ENCODE measurements at regions not wholly inside any gene's neighbourhood (a gene's known extent, or its start where the extent isn't known, plus 50 kb on each side); places are given as distances from the start of the nearest gene placed in this dataset.

DNA sequence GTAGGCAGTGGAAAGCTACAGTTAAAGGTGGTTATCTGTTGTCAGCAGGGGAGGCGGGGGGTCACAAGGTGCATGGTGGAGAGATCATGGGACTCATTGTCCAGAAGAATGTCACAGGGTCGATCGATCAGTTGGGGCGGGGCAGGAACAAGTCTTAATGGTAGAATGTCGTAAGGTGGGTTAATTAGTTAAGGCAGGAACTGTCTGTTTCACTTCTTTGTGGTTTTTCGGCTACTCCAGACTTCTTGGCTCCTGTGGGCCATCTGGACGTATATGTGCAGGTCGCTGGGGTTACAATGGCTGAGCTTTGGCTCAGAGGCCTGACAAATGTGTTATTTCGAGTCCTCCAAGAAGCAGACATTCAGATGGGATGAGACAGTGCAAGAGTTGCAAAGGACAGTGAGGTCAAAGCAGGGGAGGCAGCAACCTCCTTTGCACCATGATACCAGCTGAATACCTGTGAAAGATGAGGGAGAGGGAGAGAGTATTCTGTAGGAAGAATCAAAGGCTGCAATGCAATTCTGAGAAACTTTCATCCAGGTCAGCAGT is 246.9 kb upstream of the TMEM132C start:
- Histone ChIP-seq H3K36me3 (ENCODE audit: control insufficient read depth, insufficient read depth, low read length) (no peaks in the 10 kb centered on the region), H3K4me3 (replicated peaks; ENCODE audit: low read depth, low read length) (no peak overlapping the region)
- no peak for DNase-seq (ENCODE audit: extremely low read depth, insufficient read length)

DNA sequence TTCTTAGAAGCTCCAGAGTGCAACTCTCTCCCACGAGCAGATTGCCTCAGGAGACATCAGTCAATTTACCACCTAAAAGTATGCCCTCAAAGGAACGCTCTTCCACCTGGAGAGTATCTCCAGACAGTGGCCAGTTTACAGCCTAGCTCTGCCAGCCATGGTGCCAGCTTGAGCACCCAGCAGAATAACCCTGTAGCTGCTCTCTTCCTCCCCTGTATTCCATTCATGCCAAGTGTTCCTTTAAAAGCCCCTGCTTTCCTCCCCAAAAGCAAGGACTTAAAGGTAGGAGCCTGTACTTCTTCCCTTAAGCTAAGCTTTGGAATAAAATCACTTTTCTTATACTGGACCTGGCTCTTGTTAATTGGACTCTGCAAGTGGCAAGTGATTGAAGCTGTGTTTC is 245.4 kb upstream of the TMEM132C start:
- H3K36me3 ChIP-seq (ENCODE audit: control insufficient read depth, insufficient read depth, low read length) = no peaks in the 10 kb centered on the region
- TF ChIP-seq, protein P1, sequence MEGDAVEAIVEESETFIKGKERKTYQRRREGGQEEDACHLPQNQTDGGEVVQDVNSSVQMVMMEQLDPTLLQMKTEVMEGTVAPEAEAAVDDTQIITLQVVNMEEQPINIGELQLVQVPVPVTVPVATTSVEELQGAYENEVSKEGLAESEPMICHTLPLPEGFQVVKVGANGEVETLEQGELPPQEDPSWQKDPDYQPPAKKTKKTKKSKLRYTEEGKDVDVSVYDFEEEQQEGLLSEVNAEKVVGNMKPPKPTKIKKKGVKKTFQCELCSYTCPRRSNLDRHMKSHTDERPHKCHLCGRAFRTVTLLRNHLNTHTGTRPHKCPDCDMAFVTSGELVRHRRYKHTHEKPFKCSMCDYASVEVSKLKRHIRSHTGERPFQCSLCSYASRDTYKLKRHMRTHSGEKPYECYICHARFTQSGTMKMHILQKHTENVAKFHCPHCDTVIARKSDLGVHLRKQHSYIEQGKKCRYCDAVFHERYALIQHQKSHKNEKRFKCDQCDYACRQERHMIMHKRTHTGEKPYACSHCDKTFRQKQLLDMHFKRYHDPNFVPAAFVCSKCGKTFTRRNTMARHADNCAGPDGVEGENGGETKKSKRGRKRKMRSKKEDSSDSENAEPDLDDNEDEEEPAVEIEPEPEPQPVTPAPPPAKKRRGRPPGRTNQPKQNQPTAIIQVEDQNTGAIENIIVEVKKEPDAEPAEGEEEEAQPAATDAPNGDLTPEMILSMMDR (IDR thresholded peaks at IDR 0.05; ENCODE audit: insufficient read depth, low read length, poor library complexity, severe bottlenecking) = no peak
- no peaks in the 10 kb centered on the region for H3K27me3 ChIP-seq (replicated peaks; ENCODE audit: control insufficient read depth, insufficient read depth, low read length)
- no peak for DNase-seq (ENCODE audit: extremely low read depth, insufficient read length)
- no peak overlapping the region for H3K4me3 ChIP-seq (replicated peaks; ENCODE audit: low read depth, low read length)

More for the DNA sequence above, 246.9 kb upstream of the TMEM132C start:
- TF ChIP-seq, protein P1 (IDR thresholded peaks at IDR 0.05; ENCODE audit: insufficient read depth, low read length, poor library complexity, severe bottlenecking) = no peak
- no peaks in the 10 kb centered on the region for H3K27me3 ChIP-seq (replicated peaks; ENCODE audit: control insufficient read depth, insufficient read depth, low read length)

DNA sequence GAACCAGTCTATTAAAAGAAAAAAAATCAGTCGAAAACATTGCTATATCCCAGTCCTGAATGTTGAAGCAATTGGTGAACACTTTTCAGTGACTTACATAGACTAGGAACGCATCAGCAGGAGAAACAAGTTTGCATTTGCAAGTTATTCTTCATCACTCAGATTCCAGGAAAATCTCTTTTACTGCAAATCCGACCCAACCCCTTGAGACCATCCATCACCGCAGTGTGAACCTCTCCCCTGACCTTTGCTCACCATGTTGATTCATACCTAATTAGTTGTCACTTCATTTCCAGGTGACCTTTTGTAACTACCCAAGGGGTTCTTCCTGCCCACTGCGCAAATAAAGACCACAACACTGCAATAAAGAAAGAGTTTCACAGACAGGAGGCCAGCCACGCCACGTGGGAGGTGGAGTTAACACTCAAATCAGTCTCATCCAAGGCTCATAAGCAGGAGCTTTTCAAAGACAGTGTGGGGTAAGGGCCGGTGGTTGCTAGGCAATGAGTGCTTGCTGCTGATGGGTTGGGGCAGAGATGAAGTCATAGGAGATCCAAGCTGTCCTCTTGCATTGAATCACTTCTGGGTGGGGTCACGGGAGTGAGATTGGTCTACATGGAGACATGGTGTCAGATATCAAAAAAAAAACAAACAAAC is 241.3 kb upstream of the TMEM132C start:
- no peaks in the 10 kb centered on the region for H3K36me3 ChIP-seq (ENCODE audit: control insufficient read depth, insufficient read depth, low read length)
- no peak overlapping the region for H3K4me3 ChIP-seq (replicated peaks; ENCODE audit: low read depth, low read length)
- no peaks in the 10 kb centered on the region for H3K27me3 ChIP-seq (replicated peaks; ENCODE audit: control insufficient read depth, insufficient read depth, low read length)
- TF ChIP-seq, protein P1 (IDR thresholded peaks at IDR 0.05; ENCODE audit: insufficient read depth, low read length, poor library complexity, severe bottlenecking) = no peak
- no peak for DNase-seq (ENCODE audit: extremely low read depth, insufficient read length)

DNA sequence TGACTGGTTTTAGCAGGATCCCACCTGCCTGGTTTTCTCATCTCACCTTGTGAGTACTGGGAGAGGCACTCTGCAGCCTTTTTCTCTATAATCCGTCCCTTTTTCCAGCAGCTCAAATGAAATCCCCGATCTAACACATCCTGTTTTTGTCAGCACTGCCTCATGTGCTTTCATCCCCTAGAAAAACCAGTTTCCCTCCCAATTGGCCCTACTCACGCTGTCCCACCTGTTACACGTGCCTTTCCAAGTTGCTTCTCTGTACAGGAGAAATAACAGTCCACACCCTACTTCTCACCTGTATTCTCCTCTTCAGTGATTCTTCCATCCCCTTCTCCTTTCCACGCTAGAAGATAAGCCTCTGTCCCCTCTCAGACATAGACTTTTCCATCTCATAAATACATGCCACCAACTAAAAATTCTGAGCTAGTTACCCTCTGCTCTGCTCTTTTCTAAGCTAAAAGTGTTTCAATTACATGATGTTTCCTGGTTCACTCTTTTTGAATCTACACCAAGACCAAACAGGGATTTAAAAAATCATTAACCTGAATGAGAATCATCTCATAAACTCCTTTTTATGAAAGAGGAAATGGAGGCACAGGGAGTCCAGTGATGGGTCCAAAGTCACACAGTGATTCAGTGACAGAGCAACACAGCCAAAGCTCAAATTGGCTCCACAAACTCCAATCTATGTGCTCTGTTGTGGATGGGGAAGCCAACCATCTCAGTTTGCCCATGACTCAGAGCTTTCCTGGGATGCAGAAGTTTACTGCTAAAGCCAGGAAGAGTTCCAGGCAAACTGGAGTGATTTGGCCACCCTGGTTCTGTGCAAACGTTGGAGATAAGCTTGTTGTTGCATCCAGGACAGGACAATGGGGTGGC is 240.0 kb upstream of the TMEM132C start:
- Histone ChIP-seq H3K4me3 (replicated peaks; ENCODE audit: low read depth, low read length) (no peak overlapping the region), H3K36me3 (ENCODE audit: control insufficient read depth, insufficient read depth, low read length) (no peaks in the 10 kb centered on the region), H3K27me3 (replicated peaks; ENCODE audit: control insufficient read depth, insufficient read depth, low read length) (no peaks in the 10 kb centered on the region)
- TF ChIP-seq, protein P1 (IDR thresholded peaks at IDR 0.05; ENCODE audit: insufficient read depth, low read length, poor library complexity, severe bottlenecking) = no peak
- no peak for DNase-seq (ENCODE audit: extremely low read depth, insufficient read length)

DNA sequence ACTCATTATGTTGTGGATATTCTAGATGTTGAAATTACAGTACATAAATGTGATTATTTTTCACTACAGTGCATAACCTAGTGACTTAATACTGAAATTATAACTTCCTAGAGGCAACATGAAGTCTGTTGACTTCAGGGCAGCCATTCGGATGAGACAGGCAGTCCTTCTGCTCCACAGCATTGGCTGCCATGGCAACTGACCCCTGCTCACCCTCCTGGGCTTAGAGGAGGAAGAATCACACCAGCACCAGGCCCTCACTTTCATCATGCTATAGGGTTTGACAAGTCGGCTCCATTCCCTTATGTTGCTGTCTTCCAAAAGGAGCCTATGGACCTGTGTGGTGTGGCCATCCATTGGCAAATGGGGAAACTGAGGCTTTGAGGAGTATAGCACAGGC is 233.5 kb upstream of the TMEM132C start:
- DNase-seq (ENCODE audit: extremely low read depth, insufficient read length) = no peak
- TF ChIP-seq, protein P1 (IDR thresholded peaks at IDR 0.05; ENCODE audit: insufficient read depth, low read length, poor library complexity, severe bottlenecking) = no peak
- Histone ChIP-seq H3K4me3 (replicated peaks; ENCODE audit: low read depth, low read length) (no peak overlapping the region), H3K36me3 (ENCODE audit: control insufficient read depth, insufficient read depth, low read length) (no peaks in the 10 kb centered on the region), H3K27me3 (replicated peaks; ENCODE audit: control insufficient read depth, insufficient read depth, low read length) (no peaks in the 10 kb centered on the region)

Data from GM06990 (cell line).